T-helper 2 cell treated with Interferon-gamma antibody and Interleukin-4, amounts not matched to agents 100 ng/mL and 5 ng/mL, for 36 hours (primary cell): ENCODE measurements at regions not wholly inside any gene's neighbourhood (a gene's known extent, or its start where the extent isn't known, plus 50 kb on each side); places are given as distances from the start of the nearest gene placed in this dataset.
"Not testable (repeated sequence)": the region's sequence is repeated elsewhere in the genome, so short reads cannot be mapped to it uniquely, and the experiment has no call there.

ENCODE experiments used
- intact Hi-C: fragments of 100-400 bp; cut with micrococcal nuclease; formaldehyde crosslinking; loops from one replicate; pipeline ENCODE4 v1.15.1; 2023

DNA sequence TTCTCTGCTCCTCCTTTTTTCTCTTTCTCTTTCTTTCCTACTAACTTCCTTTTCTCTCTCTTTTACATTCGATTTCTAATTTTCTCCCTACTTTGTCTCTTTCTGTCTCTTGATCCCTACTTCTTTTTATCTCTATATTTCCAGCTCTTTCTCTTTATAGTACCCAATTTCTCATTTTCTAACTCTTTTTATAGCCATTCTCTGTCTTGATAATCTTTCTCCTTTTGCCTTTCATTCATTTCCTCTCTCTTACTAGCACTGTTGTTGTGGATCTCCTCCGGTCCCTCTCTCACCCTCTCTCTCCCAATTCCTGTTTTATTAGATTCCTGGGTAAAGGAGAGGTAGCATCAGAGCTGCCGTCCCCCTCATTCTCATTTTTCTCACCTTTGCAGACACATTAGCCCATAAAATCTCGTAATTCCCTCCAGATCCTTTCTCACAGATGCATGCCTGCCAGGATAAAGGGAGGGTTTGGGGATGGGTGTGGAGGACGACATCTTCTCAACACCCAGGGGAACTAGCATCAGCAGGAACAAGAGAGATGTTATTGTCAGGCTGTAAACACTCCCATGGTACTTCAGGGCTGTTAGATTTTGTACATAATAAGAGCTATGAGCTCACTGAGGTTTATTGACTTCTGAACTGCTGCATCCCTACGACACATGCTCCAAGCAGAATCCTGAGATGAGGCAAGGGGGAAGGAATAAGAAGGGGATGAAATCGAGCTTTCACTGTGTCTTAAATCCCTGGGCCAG, 159.0 kb upstream of the GALNT2 start:
- intact Hi-C loops = no loop called here

DNA sequence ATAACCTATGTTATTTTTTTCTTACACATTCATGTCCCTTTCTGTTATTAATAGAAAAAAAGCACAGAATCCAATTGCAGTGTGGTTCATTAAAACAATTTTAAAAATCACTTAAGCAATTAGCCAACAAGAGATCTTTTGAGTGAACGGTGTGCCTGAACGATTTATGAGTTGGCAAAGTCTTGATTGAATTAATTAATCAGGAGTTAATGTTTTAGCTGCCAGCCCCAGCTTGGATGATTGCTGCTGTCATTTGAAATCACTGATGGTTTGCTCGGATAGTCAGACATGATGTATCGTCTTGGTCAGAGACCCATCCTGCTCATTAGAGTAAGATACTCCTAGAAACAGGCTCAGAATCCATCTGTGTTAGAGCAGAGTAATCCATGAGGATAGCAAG, 158.3 kb upstream of the GALNT2 start:
- intact Hi-C loops = no loop called here

DNA sequence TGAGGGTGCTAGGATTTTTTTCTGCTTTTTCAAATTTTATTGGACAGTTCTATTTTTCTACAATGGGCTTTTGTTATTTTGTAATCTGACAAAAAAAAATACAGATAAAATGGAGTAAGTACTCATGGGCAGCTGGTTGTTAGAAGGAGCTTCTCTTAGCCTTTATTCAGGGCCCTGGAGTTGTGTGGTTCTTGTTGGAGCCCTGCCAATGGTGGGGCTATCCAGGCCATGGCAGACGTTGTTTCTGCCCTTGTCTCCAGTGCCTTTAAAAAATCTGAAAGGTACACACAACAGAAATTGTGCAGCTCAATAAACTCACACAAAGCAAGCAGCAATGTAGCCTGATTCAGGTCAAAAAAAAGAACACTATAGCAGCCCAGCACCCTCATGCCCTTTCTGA, 153.5 kb upstream of the GALNT2 start:
- intact Hi-C loops = no loop called here

DNA sequence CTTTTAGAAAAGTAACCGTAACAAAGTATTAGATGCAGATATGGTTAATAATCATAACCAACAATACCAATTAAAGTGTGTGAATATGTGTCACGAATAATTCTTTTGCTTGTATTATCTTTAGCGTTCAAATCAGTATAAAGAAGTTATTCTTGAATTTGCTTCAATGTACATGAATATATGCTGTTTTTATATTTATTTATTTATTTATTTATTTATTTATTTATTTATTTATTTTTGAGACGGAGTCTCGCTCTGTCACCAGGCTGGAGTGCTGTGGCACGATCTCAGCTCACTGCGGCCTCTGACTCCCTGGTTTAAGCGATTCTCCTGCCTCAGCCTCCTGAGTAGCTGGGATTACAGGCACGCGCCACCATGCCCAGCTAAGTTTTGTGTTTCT, 147.6 kb upstream of the GALNT2 start:
- intact Hi-C loops = not testable (repeated sequence)

DNA sequence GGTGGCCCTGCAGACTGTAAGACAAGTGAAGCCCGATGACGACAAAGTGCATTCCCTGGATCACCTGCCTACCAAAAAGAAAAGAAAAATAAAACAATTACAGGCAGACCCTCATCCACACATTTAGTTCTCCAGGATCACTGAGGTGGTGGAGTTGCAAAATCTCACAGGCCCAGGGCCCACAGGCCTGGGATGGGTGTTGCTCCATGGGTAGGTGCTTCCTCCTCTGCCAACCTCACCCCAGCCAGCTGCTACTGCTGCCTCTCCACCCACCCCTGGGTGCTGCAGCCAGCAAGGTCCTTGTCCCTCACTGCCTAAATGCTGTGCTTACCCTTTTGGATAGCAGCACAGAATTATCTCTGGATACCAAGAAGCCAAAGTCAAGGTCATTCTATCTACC, 146.4 kb upstream of the GALNT2 start:
- intact Hi-C loops = no loop called here

DNA sequence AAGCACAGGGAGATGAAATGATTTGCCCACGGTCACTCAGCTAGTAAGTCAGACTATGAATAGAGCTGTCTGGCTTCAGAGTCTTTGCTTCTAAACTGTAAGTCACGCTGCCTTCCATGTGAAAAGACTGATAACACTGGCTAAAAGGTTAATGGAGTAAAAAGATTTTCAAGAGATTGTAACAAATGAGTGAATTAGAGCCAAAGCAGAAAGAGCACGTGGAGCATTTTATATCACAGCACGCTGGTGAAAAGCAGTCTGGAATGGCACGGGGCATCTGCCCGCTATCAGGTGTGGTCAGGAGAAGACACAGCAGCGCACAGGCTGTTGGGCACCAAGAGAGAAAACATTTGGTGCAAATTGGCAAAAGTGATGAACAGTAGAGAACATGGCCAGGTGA, 144.8 kb upstream of the GALNT2 start:
- intact Hi-C loops = no loop called here

DNA sequence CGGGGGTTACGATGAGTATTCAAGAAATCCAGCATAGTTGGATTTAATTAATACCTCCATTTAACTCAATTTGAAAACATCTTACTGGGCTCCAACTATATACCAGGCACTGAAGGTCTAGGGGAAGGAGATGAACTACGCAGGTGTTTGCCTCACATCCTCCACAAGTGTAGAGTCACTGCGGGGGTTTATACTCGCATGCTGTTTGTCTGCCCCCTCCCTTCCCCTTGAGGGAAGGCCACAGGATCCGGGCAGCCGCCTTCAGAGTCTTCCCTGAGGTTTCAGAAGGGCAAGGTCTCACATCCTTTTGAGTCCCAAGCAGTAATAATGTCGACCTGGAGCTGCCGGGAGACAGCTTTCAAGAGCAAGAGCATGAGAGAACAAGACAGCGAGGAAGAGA, 142.4 kb upstream of the GALNT2 start:
- intact Hi-C loops = no loop called here

DNA sequence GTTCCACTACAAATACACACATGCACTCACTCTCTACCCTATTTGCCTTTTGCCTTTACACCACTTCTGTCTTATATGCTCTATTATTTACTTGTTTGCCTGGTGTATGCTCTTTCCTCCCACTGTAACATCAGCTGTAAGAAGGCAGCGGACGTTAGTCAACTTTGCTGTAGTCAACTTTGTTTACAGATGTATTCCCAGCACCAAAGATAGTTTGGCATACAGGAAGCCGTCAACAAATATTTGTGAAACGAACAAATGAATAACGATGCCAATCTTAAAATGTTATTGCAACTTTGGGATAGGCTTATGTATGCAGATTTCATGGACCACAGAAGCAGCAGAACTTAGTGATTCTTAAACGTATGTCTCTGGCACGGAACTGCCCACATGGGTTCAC, 138.3 kb upstream of the GALNT2 start:
- intact Hi-C loops = no loop called here

DNA sequence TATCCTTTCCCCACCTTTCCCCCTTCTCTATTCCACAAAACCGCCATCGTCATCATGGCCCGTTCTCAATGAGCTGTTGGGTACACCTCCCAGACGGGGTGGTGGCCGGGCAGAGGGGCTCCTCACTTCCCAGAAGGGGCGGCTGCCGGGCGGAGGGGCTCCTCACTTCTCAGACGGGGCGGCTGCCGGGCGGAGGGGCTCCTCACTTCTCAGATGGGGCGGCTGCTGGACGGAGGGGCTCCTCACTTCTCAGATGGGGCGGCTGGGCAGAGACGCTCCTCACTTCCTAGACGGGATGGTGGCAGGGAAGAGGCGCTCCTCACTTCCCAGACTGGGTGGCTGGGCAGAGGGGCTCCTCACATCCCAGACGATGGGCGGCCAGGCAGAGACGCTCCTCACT, 135.3 kb upstream of the GALNT2 start:
- intact Hi-C loops = not testable (repeated sequence)

DNA sequence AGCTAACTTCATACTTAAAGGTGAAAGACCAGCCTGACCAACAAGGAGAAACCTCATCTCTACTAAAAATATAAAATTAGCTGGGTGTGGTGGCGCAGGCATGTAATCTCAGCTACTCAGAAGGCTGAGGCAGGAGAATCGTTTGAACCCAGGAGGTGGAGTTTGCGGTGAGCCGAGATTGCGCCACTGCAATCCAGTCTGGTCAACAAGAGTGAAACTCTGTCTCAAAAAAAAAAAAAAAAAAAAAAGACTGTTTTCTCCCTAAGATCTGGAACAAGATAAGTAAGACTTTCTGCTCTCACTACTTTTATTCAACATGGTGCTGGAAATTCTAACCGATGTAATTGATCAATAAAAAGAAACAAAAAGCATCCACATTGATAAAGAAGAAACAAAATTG, 131.9 kb upstream of the GALNT2 start:
- intact Hi-C loops = not testable (repeated sequence)

DNA sequence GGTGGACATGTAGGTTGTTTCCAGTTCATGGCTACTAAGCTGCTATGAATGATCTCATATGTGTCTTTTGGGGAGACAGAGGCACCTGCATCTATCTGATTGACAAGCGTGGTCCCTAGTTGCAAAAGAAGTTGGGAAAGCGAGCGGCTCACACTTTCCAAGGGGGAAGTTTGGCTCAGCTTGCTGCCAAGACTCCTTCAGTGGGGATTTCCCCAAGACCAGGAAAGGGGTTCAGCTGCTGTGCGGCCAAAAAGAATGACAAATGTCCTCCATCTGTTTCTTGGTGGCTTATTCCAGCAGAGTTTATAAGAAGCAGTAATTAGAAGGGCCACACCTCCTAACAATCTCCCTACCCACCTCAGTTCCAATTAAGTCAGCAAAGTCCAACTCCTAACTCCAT, 128.5 kb upstream of the GALNT2 start:
- intact Hi-C loops = no loop called here

DNA sequence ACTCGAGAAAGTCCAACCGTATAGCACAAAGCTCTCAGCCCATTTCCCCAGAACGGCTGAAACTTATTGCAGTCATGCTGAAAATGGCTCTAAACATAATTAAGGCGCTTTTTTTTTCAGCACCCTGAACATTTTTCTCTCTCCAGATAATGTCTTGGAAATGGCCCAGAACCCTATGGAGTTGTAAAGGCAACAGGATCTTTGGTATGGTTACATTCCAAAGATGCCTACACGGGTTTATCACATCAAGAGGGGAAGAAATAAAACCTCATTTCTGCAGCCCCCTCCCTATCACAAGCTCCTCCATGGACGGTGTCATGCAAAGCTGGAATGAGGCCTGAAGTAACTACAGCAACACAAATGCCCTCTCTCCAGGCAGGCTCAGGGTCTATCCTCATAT, 126.4 kb upstream of the GALNT2 start:
- intact Hi-C loops = no loop called here

DNA sequence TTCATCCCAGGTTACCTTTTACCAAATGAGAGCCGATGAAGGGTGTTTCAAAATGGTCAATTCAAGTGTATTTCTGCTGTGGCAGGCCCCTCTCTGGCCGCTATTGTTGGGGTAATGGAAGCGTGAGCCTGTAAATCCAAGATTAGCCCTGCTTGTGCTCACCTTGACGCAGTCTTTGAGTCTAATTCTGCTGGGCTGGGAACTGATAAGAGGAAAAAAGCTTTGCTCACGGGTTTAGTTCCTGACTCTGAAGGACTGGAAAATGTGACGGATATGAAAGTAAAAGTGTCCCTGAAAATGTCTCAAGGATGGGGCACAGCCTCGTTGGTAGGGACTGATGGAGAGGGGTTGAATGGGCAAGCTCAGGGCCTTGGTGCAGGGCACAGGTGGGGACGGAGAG, 125.9 kb upstream of the GALNT2 start:
- intact Hi-C loops = no loop called here

DNA sequence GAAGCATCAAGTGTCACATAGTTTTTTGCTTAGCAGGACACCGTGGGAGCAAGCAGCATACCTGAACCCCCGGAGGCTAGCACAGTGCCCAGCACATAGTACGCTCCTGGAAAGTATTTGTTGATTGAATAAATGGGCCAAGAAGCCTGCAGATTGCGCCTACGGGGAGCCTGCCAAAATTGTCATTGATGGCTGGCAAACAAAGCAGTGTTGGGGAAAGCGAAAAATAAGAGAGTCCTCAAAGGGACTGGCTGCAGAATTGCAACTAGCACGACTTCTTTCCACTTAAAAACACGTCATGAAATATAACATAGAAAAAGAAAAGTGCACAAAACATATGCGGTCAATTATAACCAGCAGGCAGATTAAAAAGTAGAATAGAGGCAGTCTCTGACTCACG, 125.2 kb upstream of the GALNT2 start:
- intact Hi-C loops = no loop called here

DNA sequence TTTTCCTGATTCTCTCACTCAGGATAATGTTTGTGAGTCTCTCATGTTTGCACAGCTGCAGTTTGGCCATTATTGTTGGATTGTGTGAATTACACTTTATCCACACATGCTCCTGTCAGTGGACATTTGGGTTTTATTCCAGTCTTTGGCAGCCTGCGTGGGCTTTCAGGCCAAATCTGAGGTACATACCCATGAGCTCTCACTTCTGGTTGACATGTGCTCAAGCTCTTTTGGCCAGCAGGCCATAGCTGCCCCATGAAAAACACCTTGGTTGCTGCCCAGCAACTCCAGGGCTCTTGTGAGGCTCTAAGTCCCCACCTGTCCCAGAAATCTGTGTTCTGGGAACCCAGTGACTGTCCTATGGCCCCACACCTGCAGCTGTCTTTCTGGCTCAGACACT, 124.5 kb upstream of the GALNT2 start:
- intact Hi-C loops = no loop called here

DNA sequence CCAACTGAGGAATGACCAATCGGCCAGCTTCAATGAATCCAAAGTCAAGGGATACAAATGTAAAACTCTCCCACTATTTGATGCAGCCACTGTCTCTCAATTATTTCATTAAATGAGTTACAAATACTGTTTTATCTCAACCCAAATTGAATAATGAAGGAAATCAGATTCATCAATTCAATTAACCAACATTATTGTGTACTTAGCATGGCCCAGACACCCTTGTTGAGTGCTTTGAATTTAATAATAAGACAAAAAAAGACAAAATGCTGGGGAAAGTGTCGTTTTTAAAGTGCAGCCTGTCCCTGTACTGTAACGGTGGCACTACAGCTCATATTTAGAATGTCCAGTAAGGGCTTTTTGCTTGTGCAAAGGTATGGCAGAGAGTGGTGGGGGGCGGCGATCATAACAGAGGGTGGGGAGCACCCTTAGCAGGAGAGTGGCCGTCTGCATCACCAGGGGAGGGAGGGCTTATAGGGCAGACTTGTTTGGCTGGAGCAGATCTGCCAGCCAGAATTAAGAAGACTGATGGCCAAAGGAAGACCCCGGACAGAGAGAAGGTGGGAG, 123.8 kb upstream of the GALNT2 start:
- intact Hi-C loops = no loop called here

DNA sequence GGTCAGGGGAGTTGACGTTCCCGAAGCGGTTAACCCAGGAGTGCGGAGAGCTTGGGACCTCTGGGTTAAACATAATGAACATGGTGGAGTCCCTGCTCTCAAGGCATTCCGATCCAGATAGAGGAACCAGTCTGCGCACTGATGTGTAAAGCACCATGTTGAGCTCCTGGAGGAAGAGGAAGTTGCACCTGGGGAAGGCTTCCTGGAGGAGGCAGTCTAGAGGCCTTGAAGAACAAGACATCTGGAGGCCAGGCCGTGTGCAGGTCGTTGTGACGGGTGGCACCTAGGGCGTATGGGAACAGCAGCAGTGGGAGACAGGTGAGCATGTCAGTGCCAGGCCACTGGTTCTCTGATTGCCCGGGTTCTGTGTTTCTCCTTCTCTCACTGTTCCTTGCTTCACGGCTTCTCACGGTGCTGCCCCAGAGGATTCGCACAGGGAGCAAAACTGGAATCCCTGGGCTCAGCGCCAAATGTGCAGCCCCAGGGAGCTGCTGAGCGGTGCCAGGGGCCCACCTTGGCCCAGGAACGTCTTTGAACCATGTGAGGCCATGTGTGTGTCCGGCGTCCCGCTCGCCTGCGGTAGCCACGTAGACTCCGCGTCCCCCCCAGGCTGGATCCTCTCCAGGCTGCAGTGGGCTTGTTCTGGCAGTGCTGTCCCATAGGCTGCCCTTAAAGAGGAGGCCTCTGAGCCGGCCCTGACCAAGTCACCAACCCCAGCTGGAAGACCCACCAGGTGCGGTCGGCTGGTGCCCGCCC, 122.9 kb upstream of the GALNT2 start:
- intact Hi-C loops = no loop called here

DNA sequence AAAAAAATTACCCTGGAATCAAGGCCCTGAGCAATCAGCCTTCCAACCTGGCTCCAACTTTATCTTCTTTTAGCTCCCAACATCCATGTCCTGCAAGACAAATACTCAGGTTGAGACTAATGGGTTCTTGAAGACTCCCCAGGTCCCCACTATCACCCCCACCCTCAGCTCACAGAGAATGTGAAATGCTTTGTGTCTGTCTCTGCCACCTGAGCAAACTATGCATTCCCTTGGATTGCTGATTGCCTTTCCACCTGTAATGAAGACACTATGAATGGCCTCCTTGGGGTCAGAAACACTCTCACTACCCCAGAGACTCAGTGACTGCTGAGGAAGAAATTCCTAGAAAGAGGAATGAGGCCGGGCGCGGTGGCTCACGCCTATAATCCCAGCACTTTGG, 121.2 kb upstream of the GALNT2 start:
- intact Hi-C loops = no loop called here

DNA sequence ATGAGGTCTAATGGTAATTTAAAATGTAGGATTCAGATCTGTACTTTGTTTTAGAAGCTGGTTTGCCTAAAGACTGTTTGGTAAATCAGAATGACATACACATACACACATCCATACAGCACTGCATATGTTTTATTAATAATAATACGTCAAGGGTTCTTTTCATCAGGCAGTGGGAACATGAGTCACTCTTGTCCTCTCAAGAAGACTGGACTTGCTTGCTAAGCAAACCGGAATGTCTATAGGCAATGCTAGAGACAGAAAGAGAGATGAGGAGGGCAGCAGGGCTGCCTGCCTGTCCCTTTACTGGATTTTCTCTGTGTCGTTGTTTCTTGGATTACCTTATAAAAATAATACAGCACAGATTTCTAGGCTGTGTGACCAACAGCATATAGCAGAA, 119.1 kb upstream of the GALNT2 start:
- intact Hi-C loops = no loop called here

DNA sequence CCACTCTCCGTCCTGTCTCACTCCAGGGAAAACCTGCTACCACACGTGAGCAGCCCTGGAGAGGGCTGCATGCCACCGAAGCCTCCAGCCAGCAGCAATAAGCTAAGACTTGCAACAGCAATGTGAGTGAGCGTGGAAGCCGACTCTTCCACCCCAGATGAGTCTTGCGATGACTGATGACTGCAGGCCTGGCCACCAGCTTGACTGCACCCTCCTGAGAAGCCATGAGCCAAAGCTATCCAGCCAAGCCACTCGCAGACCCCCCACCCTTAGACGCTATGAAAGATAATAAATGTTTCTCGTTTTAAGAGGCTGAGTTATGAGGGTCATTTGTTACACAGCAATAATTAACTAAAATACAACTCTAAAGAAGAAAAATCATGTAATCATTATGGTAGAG, 118.6 kb upstream of the GALNT2 start:
- intact Hi-C loops = no loop called here

DNA sequence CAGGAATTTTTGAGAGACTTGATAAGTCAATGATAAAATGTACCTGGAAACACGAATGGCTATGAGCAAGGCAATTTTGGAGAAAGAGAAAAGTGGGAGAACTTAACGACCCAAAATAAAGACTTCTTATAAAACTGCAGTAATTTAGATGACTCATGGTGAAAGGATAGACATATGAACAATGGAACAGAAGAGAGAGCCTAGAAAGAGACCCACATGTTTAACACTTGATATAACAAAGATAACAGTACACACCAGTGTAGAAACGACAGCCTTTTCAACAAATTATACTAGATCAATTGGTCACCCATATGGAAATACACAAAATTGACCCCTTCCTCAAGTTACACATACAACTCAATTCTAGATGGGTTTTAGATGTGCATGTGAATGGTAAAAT, 117.5 kb upstream of the GALNT2 start:
- intact Hi-C loops = no loop called here

DNA sequence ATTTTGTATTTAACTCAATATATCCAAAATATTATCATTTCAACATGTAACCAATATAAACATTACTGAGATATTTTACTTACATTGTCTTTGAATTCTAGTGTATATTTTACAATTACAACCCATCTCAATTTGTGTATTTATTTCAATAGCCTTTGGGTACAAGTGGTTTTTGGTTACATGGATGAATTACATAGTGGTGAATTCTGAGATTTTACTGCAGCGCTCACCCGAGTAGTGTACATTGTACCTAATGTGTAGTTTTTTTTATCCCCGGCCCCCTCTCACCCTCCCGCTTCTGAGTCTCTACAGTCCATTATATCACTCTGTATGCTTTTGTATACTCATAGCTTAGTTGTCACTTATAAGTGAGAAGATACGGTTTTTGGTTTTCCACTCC, 117.0 kb upstream of the GALNT2 start:
- intact Hi-C loops = no loop called here

DNA sequence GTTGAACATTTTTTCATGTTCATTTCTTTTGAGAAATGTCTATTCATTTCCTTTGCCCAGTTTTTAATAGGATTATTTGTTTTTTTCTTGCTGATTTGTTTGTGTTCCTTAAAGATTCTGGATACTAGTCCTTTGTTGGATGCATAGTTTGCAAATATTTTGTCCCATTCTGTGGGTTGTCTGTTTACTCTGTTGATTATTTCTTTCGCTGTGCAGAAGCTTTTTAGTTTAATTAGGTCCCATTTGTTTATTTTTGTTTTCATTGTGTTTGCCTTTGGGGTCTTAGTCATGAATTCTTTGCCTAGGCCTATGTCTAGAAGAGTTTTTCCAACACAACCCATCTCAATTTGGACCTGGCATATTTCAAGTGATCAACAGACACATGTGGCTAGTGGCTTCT, 116.1 kb upstream of the GALNT2 start:
- intact Hi-C loops = no loop called here
